ENCODE measurements at regions not wholly inside any gene's neighbourhood (a gene's known extent, or its start where the extent isn't known, plus 50 kb on each side); places are given as distances from the start of the nearest gene placed in this dataset.

DNA sequence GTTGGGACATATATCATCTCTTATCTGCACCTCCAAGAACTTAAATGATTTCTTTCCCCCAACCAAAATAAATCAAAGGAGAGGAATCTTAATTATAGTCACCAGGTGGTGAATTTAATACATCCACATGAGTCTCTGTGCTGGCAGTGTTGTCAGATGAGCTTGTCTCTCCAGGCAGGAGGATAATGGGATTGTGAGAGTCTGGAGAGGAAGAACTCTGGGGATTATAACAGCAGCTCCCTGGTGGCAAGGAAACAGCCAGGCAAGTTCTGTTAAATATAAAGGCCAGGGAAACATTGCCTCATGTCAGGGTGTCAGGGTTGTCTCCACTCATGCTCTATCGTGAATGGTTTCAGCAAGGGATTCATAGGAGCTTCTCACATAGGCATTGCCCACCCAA, 80.8 kb downstream of the TLR4 start:
- TF ChIP-seq, protein P1, sequence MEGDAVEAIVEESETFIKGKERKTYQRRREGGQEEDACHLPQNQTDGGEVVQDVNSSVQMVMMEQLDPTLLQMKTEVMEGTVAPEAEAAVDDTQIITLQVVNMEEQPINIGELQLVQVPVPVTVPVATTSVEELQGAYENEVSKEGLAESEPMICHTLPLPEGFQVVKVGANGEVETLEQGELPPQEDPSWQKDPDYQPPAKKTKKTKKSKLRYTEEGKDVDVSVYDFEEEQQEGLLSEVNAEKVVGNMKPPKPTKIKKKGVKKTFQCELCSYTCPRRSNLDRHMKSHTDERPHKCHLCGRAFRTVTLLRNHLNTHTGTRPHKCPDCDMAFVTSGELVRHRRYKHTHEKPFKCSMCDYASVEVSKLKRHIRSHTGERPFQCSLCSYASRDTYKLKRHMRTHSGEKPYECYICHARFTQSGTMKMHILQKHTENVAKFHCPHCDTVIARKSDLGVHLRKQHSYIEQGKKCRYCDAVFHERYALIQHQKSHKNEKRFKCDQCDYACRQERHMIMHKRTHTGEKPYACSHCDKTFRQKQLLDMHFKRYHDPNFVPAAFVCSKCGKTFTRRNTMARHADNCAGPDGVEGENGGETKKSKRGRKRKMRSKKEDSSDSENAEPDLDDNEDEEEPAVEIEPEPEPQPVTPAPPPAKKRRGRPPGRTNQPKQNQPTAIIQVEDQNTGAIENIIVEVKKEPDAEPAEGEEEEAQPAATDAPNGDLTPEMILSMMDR (IDR thresholded peaks at IDR 0.05), result no peak
- TF ChIP-seq POLR2A (IDR thresholded peaks at IDR 0.05), result no peak
